Neural progenitor cell (in vitro differentiated cells): ENCODE measurements at regions not wholly inside any gene's neighbourhood (a gene's known extent, or its start where the extent isn't known, plus 50 kb on each side); places are given as distances from the start of the nearest gene placed in this dataset.
A peak's percentile ranks its signal among the peaks of the same experiment; 100 is the strongest.

Experiments
- DNase-seq: peaks from one replicate; pipeline ENCODE4 v3.0.0-alpha.2; 2016; ENCODE audit warnings: low spot score
- H2AFZ ChIP-seq: fragments of 200-600 bp; sonication (generic); replicated peaks from 2 replicates; pipeline ENCODE4 v1.6.1; 2016; ENCODE audit warnings: antibody characterized with exemption
- H3F3A ChIP-seq: fragments of 200-600 bp; sonication (generic); 2 replicates; pipeline ENCODE4 v1.6.1; 2016; ENCODE audit warnings: antibody characterized with exemption, low read depth
- H3K27ac ChIP-seq: fragments of 200-600 bp; sonication (generic); 2 replicates; pipeline ENCODE4 v1.5.1; 2016; ENCODE audit warnings: mild to moderate bottlenecking
- H3K27me3 ChIP-seq: fragments of 200-600 bp; sonication (generic); 2 replicates; pipeline ENCODE4 v1.6.1; 2016; ENCODE audit warnings: mild to moderate bottlenecking, moderate library complexity
- H3K36me3 ChIP-seq: fragments of 200-600 bp; sonication (generic); 2 replicates; pipeline ENCODE4 v1.5.1; 2016
- H3K4me1 ChIP-seq: fragments of 200-600 bp; sonication (generic); 2 replicates; pipeline ENCODE4 v1.6.1; 2016; ENCODE audit warnings: mixed run types
- H3K4me2 ChIP-seq: fragments of 200-600 bp; sonication (generic); 2 replicates; pipeline ENCODE4 v1.6.1; 2016
- H3K4me3 ChIP-seq: fragments of 200-600 bp; sonication (generic); 2 replicates; pipeline ENCODE4 v1.5.1; 2016
- H3K79me2 ChIP-seq: fragments of 200-600 bp; sonication (generic); 2 replicates; pipeline ENCODE4 v1.6.1; 2016; ENCODE audit warnings: low read depth
- H3K9ac ChIP-seq: fragments of 200-600 bp; sonication (generic); 2 replicates; pipeline ENCODE4 v1.6.1; 2016
- H3K9me3 ChIP-seq: fragments of 200-600 bp; sonication (generic); 2 replicates; pipeline ENCODE4 v1.5.1; 2016; ENCODE audit warnings: low read depth
- H4K20me1 ChIP-seq: fragments of 200-600 bp; sonication (generic); 2 replicates; pipeline ENCODE4 v1.6.1; 2016; ENCODE audit warnings: low read depth
- H3K27ac Mint-ChIP-seq: 3 replicates; pipeline ENCODE4 v1.8.0; 2021; ENCODE audit warnings: mixed read lengths
- H3K27me3 Mint-ChIP-seq: 2 replicates; pipeline ENCODE4 v1.8.0; 2022; ENCODE audit warnings: low read depth, mild to moderate bottlenecking, inconsistent platforms, moderate library complexity, mixed read lengths; ENCODE audit not compliant: insufficient read depth
- H3K36me3 Mint-ChIP-seq: 3 replicates; pipeline ENCODE4 v1.8.0; 2021; ENCODE audit warnings: mixed read lengths
- H3K4me1 Mint-ChIP-seq: 3 replicates; pipeline ENCODE4 v1.8.0; 2021; ENCODE audit warnings: mixed read lengths
- H3K4me3 Mint-ChIP-seq: 3 replicates; pipeline ENCODE4 v1.8.0; 2021; ENCODE audit warnings: mild to moderate bottlenecking, moderate library complexity, mixed read lengths
- H3K9me3 Mint-ChIP-seq: 3 replicates; pipeline ENCODE4 v1.8.0; 2020; ENCODE audit warnings: mixed read lengths
- EZH2 ChIP-seq: fragments of 200-600 bp; sonication (generic); IDR thresholded peaks from 2 replicates; pipeline ENCODE4 v1.6.1; 2017; ENCODE audit warnings: antibody characterized with exemption, mild to moderate bottlenecking, moderate library complexity
- EZH2phosphoT487 ChIP-seq: fragments of 200-600 bp; sonication (generic); IDR thresholded peaks from 2 replicates; pipeline ENCODE4 v1.6.1; 2017; ENCODE audit warnings: antibody characterized with exemption
- TF ChIP-seq, protein P1 (sequence below): fragments of 200-600 bp; sonication (generic); IDR thresholded peaks from 2 replicates; pipeline ENCODE4 v1.5.1; 2017; ENCODE audit warnings: antibody characterized with exemption, mild to moderate bottlenecking

DNA sequence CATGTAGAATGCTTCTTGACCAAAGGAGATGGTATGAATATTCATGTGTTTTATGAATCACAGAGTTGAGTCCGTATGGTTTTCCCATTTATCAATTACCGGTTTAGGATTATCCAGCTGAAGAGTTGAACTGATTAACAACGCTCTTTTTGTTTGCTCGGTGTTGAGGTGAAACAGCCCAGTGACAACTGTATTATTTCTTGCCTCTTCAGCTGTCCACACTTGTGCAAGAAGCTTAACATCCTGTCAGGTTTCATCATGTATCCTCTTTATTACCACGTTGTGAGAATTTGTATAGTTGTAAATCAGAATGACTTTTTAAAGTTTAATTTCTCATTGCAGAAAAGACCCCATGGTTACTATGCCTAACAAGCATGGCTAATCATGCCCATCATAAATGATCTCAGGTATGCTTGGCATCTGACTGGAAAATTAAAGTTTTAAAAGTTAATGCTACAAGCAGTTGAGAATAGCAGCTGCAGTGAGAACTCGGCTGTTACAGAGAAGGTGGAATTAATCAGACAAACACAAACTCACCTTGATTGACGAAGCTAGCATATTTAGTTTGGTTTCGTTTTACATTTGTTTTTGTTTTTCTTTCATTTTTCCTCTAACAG lies 563.2 kb upstream of the ADGRL2 start:
- H3K9ac ChIP-seq = no peak overlapping the region

DNA sequence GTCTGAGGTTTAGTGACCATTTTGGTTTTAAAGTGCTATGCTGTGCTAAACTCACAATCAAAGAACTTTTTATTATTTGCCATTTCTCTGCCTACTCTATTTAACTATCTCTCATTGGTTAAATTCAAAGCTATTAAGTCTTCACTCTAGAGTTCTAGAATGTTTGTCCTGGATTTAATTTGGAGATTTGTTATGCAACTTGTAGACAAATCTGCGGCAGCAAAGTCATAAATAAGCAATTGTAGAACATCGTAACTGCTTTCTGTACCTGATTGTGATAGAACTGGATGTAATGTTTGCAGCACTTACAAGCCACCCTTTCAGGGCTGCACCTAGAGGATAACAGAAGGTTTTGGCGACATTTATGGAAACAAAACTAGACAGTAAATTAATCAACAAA lies 566.5 kb upstream of the ADGRL2 start:
- Histone ChIP-seq H3K4me1 (peaks cover 46% of the 10 kb centered on the region), H3K79me2 (no peaks in the 10 kb centered on the region), H3K27ac (no peak overlapping the region), H3K36me3 (no peaks in the 10 kb centered on the region), H2AFZ (no peak overlapping the region), H4K20me1 (no peaks in the 10 kb centered on the region), H3K4me2 (no peak overlapping the region), H3F3A (peaks cover 8% of the 10 kb centered on the region), H3K4me3 (no peak overlapping the region), H3K9me3 (no peaks in the 10 kb centered on the region), H3K27me3 (no peaks in the 10 kb centered on the region), H3K9ac (no peak overlapping the region)
- H3K9me3 Mint-ChIP-seq = no peaks in the 10 kb centered on the region
- no peak for DNase-seq
- no peak overlapping the region for H3K27ac Mint-ChIP-seq
- H3K4me1 Mint-ChIP-seq = peaks cover 39% of the 10 kb centered on the region
- TF ChIP-seq EZH2phosphoT487 (no peak), EZH2 (no peak)
- TF ChIP-seq, protein P1, sequence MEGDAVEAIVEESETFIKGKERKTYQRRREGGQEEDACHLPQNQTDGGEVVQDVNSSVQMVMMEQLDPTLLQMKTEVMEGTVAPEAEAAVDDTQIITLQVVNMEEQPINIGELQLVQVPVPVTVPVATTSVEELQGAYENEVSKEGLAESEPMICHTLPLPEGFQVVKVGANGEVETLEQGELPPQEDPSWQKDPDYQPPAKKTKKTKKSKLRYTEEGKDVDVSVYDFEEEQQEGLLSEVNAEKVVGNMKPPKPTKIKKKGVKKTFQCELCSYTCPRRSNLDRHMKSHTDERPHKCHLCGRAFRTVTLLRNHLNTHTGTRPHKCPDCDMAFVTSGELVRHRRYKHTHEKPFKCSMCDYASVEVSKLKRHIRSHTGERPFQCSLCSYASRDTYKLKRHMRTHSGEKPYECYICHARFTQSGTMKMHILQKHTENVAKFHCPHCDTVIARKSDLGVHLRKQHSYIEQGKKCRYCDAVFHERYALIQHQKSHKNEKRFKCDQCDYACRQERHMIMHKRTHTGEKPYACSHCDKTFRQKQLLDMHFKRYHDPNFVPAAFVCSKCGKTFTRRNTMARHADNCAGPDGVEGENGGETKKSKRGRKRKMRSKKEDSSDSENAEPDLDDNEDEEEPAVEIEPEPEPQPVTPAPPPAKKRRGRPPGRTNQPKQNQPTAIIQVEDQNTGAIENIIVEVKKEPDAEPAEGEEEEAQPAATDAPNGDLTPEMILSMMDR = no peak
- no peaks in the 10 kb centered on the region for H3K36me3 Mint-ChIP-seq
- no peak overlapping the region for H3K4me3 Mint-ChIP-seq
- H3K27me3 Mint-ChIP-seq = peaks cover 2% of the 10 kb centered on the region

More for the DNA sequence above, 563.2 kb upstream of the ADGRL2 start:
- TF ChIP-seq EZH2 (no peak), EZH2phosphoT487 (no peak)
- TF ChIP-seq, protein P1 = no peak
- Mint-ChIP-seq H3K9me3 (no peaks in the 10 kb centered on the region), H3K4me1 (peaks cover 37% of the 10 kb centered on the region), H3K36me3 (no peaks in the 10 kb centered on the region), H3K27me3 (no peaks in the 10 kb centered on the region), H3K4me3 (peak overlapping the region; percentile 44), H3K27ac (no peak overlapping the region)
- Histone ChIP-seq H3K36me3 (no peaks in the 10 kb centered on the region), H3K4me3 (peak overlapping the region; percentile 17), H3K4me1 (peaks cover 51% of the 10 kb centered on the region), H3F3A (peaks cover 8% of the 10 kb centered on the region), H3K9me3 (no peaks in the 10 kb centered on the region), H3K4me2 (peak overlapping the region; percentile 71), H3K27me3 (no peaks in the 10 kb centered on the region), H2AFZ (peak overlapping the region; percentile 94), H3K27ac (peak overlapping the region; percentile 36), H4K20me1 (no peaks in the 10 kb centered on the region), H3K79me2 (no peaks in the 10 kb centered on the region)
- peak; percentile 24 for DNase-seq

DNA sequence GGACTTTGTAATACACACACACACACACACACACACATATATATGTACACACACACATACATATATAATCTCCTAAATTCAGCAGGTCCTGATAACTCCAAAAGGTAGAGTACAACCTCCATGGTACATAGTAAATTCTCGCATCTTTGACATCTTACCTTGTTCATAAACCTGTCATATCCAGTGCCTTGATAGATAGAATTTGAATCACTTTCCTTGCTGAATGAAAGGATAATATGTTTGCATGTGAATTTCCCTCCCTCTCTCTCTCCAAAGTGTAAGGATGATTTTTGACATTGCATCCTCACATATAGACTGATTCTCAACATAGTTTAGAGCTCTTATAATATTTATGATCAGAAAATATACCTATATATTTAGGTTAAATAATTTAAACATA lies 567.1 kb upstream of the ADGRL2 start:
- H3K4me3 Mint-ChIP-seq = no peak overlapping the region
- Histone ChIP-seq H3K4me1 (peaks cover 40% of the 10 kb centered on the region), H4K20me1 (no peaks in the 10 kb centered on the region), H3K79me2 (no peaks in the 10 kb centered on the region), H3K27ac (no peak overlapping the region), H3K4me3 (no peak overlapping the region), H3K4me2 (no peak overlapping the region), H3K9ac (no peak overlapping the region), H3K36me3 (no peaks in the 10 kb centered on the region), H2AFZ (no peak overlapping the region), H3K27me3 (no peaks in the 10 kb centered on the region), H3K9me3 (no peaks in the 10 kb centered on the region), H3F3A (peaks cover 6% of the 10 kb centered on the region)
- H3K27ac Mint-ChIP-seq = no peak overlapping the region
- DNase-seq = no peak
- no peaks in the 10 kb centered on the region for H3K9me3 Mint-ChIP-seq
- peaks cover 2% of the 10 kb centered on the region for H3K27me3 Mint-ChIP-seq
- no peak for TF ChIP-seq EZH2phosphoT487
- TF ChIP-seq, protein P1 = no peak
- TF ChIP-seq EZH2 = no peak
- no peaks in the 10 kb centered on the region for H3K36me3 Mint-ChIP-seq
- peaks cover 32% of the 10 kb centered on the region for H3K4me1 Mint-ChIP-seq
